ENCODE measurements at regions not wholly inside any gene's neighbourhood (a gene's known extent, or its start where the extent isn't known, plus 50 kb on each side); places are given as distances from the start of the nearest gene placed in this dataset.
A peak's percentile ranks its signal among the peaks of the same experiment; 100 is the strongest.
"Not testable (repeated sequence)": the region's sequence is repeated elsewhere in the genome, so short reads cannot be mapped to it uniquely, and the experiment has no call there.

DNA sequence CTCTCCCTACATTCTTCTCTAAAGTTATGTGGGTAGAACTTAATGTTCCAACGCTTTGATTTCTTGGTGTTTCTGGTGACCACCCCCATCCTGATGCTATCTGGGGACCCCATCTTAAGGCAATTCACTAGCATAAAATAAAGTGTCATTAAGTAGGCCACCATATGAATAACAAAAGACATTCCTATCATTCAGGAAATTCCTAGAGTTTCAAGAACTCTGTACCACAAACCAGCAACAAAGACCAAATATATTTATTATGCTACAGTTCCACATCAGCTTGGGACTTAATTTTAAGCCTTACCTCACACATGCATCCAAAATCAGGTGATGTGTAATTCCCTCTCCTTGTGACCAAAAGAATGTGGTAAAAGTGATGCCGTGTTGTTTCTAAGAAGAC, 254.6 kb upstream of the LRRC4C start:
- no peak for DNase-seq

DNA sequence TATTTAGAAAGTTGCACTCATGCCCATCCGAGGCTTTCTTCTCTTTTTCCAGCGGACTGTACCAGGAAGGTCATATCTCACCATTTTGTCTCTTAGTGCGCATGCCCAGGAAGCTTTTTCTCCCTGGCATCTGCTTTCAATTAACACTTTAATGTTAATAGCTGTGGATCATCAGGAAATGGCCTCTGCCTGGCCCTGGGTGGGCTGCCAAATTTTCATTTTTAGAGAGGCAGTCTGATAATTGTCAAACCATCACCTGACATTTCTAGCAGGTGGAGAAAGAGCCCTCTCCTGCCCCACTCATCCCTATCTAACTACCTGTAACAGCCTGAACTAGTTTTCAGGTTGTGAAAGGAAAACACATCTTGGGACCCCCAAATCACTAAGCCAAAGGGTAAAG, 257.4 kb upstream of the LRRC4C start:
- no peak for DNase-seq

DNA sequence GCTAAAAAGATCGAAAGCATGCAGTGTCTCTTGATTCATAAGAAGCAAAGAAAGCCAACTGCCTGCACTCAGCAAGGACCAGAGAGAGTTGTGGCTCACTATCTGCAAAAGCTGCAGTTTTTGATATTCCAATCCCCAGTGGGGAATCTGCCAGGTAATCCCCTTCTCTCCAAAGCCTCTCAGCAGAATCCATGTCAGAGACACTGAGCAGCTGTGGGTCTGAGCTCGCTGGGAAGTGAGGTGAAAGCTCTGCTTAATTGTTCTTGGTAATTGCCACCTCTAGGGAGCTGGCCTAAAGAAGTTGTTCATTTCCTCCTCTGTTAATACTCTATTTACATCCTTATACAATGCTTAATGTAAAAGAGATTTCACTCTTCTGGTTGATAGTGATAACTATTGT, 261.3 kb upstream of the LRRC4C start:
- DNase-seq: no peak

DNA sequence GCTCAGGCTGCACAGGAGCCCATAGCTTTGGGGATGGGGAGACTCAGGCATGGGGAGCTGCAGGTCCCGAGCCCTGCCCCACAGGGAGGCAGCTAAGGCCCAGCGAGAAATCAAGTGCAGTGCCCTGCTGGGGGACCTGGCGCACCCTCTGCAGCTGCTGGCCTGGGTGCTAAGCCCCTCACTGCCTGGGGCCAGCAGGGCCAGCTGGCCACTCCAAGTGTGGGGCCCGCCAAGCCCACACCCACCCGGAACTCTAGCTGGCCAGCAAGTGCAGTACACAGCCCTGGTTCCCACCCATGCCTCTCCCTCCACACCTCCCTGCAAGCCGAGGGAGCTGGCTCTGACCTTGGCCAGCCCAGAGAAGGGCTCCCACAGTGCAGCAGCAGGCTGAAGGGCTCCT, 268.7 kb upstream of the LRRC4C start:
- not testable (repeated sequence) for DNase-seq

DNA sequence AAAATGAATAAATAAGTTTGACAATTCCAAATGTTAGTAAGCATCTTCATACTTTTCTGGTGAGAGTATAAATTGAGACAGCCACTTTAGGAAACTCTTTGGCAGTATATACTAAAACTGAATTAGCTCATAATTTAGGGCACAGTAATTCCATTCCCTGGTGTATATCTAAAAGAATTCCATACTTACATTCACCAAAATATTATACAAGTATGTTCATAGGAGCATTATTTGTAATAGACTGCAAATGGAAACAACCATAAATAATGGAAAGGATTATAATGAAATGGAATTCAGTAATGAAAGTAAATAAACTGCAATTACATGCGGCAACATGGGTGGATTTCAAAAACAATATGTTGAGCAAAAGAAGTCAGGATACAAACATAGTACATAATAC, 315.8 kb upstream of the LRRC4C start:
- DNase-seq: no peak

DNA sequence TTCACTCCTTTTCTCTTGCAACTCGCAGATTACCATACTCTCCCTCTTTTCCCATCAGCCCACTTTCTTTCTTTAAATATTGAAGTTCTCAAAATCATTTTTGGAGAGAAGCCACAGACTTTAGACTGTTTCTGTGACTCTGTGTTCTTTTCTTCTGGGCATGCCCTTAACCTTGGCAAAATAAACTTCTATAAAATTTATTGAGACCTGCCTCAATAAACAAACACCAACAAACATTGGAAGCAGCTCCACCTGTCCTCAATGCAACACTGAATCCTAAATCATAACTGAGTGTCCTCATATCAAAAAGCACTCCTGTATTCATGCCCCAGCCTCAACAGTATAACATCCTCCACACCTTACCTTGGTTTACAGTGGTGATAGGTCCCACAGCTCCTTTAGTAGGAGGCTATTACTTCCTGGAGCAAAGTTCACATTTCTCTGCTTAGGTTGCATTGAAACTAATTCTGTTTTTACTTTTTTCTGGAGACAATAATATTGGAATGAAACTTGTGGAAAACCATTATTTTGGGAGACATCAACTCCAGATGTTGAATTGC, 320.0 kb upstream of the LRRC4C start:
- DNase-seq: no peak

DNA sequence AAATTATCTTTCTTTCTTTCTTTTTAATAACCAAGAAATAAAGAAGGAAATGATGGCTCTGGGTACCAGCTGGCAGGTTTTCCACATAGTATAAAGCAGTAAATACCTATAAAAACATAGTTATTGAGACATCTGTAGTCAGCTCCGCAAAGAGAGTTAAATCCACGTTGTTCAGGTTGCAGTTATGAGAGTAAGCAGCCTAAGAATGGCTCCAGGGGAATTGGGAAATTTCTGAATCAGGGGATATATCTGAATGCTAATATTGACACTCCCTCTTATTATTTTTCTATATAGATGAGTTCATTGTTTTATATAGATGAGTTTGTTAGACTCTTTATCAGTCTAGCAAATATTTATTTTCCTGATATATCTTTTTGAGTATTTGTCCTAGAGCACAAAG, 322.0 kb upstream of the LRRC4C start:
- DNase-seq: no peak

DNA sequence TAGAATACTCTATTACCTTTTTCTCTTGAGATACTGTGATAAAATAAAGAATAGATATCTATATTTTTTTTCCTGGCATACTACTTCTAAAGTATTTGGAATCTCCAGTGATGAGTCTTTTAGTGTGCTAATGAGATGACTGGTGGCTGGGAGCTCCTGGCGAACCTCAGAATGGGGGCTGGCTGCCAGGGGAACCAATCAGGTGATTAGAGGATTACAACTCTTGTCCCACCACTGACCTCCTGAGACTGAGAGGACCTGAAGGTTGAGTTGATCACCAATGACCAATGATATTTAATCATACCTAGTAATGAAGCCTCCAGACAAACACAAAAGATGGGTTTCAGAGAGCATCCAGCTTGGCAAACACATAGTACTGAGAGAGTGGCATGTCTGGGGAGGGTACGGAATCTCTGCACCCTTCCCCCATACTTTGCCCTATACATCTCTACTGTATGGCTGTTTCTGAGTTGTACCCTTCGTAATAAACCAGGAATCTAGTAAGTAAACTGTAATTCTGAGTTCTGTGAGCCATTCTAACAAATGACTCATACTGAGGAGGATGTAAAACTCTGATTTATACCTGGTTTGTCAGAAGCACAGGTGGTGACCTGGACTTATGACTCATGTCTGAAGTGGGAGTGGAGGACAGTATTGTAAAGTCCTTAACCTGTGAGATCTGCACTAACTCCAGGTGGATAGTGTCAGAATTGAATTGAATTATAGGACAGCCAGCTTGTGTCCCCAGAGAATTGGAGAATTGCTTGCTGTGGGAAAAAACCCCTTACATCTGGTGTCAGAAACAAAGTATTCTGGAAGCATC, 325.3 kb upstream of the LRRC4C start:
- DNase-seq: peak; percentile 17

DNA sequence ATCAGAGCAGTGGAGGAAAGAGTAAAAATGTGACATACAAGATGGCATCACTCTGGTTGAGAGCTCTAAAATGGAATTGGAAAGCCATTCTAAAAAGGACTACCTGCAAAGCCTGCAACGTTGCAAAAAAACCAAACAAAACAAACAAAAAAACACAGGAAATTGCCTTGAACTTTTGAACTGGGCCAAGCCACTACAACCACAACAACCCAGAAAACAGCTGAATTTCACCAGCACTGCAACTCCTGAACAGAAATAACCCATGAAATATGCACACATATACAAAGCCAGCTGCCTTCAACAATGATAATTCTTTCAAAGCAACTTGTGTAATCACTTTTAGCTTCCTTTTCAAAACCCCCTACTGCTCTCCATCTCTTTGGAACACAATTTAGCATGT, 326.6 kb upstream of the LRRC4C start:
- no peak for DNase-seq

DNA sequence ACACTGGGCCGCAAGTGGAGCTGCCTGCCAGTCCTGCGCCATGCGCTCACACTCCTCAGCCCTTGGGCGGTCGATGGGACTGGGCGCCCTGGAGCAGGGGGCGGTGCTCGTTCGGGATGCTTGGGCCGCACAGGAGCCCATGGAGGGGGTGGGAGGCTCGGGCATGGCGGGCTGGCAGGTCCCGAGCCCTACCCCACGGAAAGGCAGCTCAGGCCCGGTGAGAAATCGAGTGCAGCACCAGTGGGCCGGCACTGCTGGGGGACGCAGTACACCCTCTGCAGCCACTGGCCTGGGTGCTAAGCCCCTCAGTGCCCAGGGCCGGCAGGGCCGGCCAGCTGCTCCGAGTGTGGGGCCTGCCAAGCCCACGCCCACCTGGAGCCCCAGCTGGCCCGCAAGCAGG, 328.7 kb upstream of the LRRC4C start:
- DNase-seq: no peak

DNA sequence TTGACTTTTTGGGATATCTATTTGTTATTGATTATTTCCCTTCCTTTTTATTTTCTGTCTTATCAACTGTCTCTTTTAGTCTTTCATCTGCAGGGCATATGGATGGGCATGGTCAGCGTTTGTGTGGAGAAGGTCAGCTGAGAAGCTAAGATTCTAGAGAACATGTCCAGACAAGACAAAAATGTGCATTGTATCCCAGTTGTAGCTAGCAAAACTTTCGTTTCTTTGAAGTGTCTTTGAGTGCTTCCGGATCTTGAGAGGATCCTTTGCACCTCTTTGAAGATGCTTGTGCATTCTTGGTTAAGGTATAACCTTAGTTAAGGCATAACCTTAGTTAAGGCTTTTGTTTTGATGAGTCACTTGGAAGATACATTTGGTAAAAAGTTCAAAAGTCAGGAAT, 329.9 kb upstream of the LRRC4C start:
- no peak for DNase-seq

DNA sequence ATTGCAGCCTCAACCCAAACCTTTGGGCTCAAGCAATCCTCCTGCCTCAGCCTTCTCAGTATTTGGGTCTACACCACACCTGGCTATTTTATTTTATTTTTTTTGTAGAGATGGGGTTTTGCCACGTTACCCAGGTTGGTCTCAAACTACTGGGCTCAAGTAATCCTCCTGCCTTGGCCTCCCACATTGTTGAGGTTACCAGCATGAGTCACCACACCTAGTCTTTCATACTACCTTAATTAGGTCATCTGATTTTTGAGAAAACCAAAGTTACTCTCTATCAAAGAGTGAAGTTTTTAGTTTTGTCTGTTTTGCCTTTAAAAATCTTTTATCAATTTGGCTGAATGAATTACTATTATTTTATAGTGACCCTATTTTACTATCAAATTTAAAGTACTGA, 335.6 kb upstream of the LRRC4C start:
- DNase-seq: no peak

DNA sequence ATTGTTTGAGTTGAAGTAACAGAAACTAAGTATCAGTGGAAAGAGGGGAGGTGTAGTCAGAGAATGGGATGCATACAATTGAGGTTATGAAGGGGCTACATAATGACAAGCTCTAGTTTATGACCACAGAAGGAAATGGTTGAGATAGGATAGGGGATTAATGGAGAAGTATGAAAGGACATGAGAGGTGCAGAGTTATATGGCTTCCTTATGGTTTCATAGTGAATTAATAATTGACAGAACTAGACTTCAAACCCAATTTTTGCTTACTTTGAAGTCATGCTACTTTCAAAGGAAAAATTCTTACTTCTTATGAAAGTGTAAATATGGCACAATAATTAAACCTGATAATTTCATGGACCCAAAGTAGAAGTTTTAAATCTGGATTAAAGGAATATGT, 340.3 kb upstream of the LRRC4C start:
- no peak for DNase-seq

DNA sequence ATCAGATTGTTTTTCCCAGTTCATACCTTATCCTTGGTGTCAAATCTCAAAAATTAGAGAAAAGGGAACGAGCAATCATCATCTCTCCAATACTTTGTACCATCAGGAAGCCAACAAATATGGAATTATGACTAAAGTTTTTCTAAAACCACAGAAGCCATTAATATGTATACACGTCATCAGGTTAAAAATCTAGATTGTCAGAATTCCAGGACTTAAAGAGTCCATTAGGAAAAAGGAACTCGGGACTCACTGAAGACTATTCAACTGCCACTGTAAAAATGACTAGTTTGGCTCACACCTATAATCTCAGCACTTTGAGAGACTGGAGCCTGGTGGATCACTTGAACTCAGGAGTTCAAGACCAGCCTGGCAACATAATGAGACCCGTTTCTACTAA, 344.4 kb upstream of the LRRC4C start:
- no peak for DNase-seq

DNA sequence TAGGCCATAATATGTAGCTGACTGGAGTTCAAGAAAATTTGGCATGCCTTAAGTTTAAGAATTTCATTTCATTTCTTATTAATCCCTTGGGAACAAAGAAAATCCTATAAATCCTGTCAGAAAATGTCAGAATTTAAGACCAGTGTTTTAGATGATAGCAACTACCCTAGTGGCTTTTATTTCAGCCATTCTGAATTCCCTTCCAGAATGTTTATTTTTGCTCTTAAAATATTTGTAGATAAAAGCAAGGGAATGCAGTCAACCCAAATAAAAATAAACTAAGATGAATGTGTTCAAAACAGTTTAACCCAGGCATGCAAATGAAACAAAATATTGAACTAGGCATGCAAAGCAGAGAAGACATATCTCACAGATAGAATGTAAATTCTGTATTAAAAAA, 356.9 kb upstream of the LRRC4C start:
- no peak for DNase-seq

DNA sequence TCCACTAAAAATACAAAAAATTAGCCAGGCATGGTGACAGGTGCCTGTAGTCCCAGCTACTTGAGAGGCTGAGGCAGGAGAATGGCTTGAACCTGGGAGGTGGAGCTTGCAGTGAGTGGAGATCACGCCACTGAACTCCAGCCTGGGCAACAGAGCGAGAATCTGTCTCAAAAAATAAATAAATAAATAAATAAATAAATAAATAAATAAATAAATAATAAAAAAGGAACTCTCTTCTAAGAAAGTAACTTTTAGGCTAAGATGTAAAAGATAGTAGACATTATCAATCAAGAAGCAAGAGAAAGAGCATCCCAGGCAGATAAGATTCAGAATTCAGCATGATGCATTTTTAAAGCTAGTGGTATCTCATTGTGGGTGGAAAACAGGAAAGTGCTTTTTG, 364.8 kb upstream of the LRRC4C start:
- DNase-seq: not testable (repeated sequence)

DNA sequence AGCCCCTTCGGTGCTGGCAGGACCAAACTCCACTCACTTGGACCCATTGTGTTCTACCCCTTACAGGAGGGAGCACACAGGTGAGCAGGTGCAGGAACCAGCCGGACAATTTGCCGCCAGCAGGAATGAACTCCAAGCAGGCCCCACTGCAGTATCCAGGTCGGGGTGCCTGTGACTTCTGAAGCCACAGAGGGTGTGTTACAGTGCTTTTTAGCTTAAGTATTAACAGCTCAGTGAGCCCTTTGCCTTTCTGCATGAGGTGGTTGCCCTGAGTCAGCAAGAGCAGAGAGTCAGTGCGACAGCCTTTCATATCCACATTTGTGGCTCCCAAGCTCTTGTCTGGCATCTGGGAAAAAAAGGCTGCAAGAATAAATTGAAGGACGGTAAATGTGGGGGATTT, 366.6 kb upstream of the LRRC4C start:
- no peak for DNase-seq

DNA sequence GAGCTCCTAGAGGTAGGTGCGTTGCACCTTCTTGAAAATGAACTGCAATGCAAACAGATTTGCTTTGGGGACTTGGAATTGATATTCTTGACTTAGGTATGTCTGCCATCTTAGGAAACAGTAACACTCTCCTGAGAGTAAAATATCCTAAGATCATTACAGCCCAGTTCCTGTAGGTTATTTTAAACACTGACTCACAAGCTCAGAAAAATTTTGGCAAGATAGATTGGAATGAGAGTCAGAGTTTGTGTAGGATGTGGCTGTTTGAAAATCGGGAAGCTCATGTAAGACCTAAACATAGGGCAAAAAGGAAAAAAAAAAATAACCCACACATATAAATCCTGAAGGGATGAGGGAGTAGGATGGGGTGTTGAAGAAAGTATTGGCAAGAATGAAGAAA, 377.0 kb upstream of the LRRC4C start:
- DNase-seq: no peak

DNA sequence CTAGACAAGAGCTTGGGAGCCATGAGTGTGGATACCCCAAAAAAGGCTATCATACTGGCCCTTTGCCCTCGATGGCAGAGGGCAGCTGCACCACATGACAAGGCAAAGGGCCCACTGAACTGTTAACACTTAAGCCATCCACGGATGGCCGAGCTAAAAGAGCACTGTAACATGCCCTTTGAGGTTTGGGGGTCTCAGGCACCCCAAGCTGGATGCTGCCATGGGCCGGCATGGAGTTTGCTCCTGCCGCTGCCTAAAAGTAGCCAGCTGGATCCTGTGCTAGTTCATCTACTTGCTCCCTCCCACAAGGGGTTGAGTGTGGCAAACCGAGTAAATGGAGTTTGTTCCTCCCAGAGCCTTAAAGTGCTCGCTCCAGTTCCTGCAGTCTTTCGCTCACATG, 383.2 kb upstream of the LRRC4C start:
- DNase-seq: no peak

DNA sequence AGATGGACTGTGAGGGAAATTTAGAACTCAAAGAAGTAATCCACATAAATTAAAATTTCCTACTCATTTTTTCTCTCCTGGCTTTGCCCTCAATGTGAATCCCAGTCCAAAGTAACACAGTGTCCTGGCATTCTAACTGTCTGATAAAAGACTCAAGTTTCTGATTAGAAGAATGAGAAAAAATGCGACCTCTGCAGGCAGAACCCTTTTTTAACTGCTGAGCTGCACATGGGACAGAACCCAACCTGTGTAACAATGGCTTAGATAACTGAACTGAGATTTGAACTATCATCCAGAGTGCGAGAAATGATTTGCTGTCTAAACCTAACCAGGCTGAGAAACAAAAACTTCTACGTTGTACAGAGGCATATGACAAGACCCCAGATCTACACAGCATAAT, 385.6 kb upstream of the LRRC4C start:
- no peak for DNase-seq

DNA sequence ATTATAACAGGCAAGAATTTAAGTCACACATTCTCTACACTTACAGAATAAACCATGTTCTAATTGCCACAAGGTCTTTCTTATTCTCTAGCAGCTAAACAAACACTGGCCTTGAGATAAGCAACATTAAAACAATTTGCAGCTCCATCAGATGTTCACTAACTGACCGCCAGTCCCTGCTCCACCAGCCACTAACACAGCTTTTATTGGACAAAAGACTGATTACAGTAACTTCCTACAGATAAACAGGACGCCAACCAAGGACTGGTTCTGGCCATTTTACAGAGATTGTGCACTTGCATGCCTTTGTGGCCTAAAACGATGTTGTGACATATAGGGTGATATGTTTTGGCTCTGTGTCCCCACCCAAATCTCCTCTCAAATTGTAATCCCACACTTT, 388.9 kb upstream of the LRRC4C start:
- DNase-seq: no peak

DNA sequence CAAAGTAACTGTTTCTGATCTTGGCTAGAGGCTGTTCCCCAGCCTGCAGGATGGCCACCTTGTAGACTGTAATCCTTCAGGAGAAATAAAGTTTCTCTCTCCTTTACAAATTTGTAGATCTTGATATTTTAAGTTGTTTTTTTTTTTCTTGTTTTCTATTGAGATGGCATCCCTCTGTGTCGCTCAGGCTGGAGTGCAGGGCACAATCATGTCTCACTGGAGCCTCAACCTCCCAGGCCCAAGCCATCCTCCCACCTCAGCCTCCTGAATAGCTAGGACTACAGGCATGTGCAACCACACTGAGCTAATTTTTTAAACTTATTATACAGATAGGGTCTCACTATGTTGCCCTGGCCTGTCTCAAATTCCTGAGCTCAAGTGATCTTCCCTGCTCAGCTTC, 389.8 kb upstream of the LRRC4C start:
- no peak for DNase-seq

DNA sequence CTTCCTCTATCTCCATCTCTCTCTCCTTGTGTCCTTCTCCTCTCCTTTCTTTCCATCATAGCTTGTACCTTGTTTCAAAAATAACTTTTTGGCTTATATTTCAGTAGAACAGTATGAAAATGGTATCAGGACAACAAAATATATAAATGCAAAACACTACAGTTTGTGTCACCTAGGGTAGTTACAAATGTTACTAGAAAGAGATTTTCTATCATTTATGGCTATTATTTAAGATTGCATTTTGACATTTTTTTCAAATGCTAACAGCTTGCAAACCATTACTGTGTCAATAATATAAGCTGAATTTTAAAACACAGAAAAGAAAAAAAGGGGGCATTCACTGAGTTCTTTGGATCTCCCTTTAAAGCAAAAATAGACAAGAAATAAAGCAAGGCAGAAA, 392.3 kb upstream of the LRRC4C start:
- no peak for DNase-seq

DNA sequence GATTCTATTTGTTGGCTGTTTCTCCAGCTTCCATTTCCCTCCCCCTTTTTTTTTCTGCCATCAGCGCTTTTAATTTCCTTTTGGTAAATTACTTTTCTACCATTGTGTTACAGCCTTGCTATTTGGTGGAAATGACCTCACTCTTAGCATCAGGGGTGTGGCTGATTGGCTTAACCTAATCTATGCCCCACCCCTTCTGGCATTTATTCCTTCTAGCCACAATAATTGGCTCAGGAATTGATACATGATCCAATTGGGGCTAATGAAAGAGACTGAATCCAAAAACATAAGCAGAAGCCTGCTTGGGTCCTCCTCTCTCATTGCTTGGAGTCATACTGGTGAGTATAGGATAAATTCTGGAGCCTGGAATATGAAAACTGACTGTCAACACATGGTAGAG, 402.4 kb upstream of the LRRC4C start:
- DNase-seq: no peak

DNA sequence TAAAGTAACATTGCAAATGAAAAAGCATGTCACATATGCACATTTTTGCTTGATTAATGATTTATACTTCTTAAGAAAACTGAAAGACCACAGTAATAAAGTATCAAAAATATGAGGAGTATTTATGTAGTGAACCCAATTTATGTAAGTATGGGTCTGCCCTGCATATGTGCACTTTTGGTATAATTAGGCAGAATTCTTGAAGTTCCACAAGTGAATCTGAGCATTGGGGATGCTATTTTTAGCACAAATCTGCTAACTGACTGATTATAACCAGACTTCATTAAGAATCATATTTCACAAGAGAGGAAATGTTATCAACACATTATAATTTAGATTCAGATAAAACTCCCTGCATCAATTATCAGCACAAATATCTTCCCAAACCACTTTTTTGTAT, 407.1 kb upstream of the LRRC4C start:
- DNase-seq: no peak
